ENCODE measurements at regions not wholly inside any gene's neighbourhood (a gene's known extent, or its start where the extent isn't known, plus 50 kb on each side); places are given as distances from the start of the nearest gene placed in this dataset.

DNA sequence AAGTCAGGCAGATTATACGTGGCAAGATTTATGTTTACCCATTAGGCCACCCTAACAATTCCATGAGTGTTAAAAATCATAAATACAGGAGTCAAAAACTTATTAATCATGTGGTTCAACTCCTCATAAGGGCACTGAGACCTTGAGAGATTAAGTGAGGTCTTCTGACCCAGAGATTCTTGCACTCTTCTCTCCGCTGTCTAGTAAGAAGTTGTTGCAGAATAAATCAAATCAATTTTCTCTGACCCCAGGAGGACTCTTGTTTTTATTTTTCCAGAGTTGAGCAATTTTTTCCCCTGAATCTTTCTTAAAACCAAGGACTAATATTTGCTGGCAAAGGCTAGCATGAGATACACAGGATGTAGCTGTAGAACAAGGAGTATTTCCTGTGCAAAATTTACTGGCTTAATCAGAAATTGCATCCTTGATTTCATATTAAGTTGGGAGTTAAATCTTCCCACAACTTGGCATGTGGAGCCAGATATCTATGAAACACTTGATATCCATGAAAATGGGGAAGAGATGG is 90.9 kb upstream of the PTHLH start:
- Histone ChIP-seq H4K91ac (ENCODE audit: insufficient read length, low read depth, low read length) (no peak overlapping the region), H3K23me2 (ENCODE audit: insufficient read length, low read depth, low read length, poor library complexity, severe bottlenecking) (no peaks in the 10 kb centered on the region), H2AK5ac (ENCODE audit: insufficient read length, low read length) (no peak overlapping the region), H3K4me1 (ENCODE audit: insufficient read depth, low read length) (no peaks in the 10 kb centered on the region), H3K79me2 (ENCODE audit: insufficient read depth, low read length) (no peaks in the 10 kb centered on the region), H3K18ac (ENCODE audit: insufficient read length, low read depth, low read length) (no peak overlapping the region), H3T11ph (ENCODE audit: low read length) (no peak overlapping the region), H3K23ac (ENCODE audit: insufficient read length, low read depth, low read length) (no peak overlapping the region), H3K4me2 (ENCODE audit: insufficient read depth, insufficient read length, low read length) (no peak overlapping the region), H3K56ac (ENCODE audit: insufficient read length, low read depth, low read length) (no peak overlapping the region), H4K5ac (ENCODE audit: insufficient read length, low read depth, low read length) (no peak overlapping the region), H3K9ac (ENCODE audit: extremely low read depth, insufficient read length, low read length) (no peak overlapping the region), H3K9me3 (ENCODE audit: control insufficient read depth, low read depth, low read length) (no peaks in the 10 kb centered on the region), H2AFZ (ENCODE audit: low read length) (no peak overlapping the region), H4K8ac (replicated peaks; ENCODE audit: insufficient read length, low read depth, low read length) (no peak overlapping the region), H3K4ac (ENCODE audit: low read depth, low read length) (no peak overlapping the region), H2BK12ac (ENCODE audit: insufficient read length, low read depth, low read length) (no peak overlapping the region), H2BK5ac (ENCODE audit: insufficient read length, low read length) (no peak overlapping the region), H2BK20ac (ENCODE audit: low read depth, low read length, poor library complexity, severe bottlenecking) (no peak overlapping the region), H3K27me3 (ENCODE audit: insufficient read depth, low read length) (no peaks in the 10 kb centered on the region), H2BK15ac (ENCODE audit: low read depth, low read length) (no peak overlapping the region), H3K14ac (ENCODE audit: insufficient read depth, low read length) (no peak overlapping the region), H4K20me1 (ENCODE audit: control insufficient read depth, insufficient read depth, insufficient read length) (no peaks in the 10 kb centered on the region), H2BK120ac (ENCODE audit: low read depth, low read length, poor library complexity, severe bottlenecking) (no peak overlapping the region), H3K27ac (ENCODE audit: insufficient read length, low read depth, low read length) (no peak overlapping the region), H3K79me1 (ENCODE audit: insufficient read depth, low read depth, low read length, poor library complexity, severe bottlenecking) (no peaks in the 10 kb centered on the region)
- no CpG with 5 or more reads among the region's 2 CpGs for WGBS (ENCODE audit: extremely low coverage, insufficient read length, low lambda C conversion rate)
- H3K9me3 Mint-ChIP-seq: no peaks in the 10 kb centered on the region
- H3K4me1 Mint-ChIP-seq: peaks cover 0 to 4% of the 10 kb centered on the region in 2 experiments; a peak in 2 of 4 replicates
- H3K4me3 Mint-ChIP-seq: no peak overlapping the region
- H3K27me3 Mint-ChIP-seq (ENCODE audit: low read depth): no peaks in the 10 kb centered on the region
- no peak for DNase-seq
- no peaks in the 10 kb centered on the region for H3K36me3 Mint-ChIP-seq (ENCODE audit: insufficient read depth in 1 of 3, low read depth in 3 of 3)
- no peak overlapping the region for H3K27ac Mint-ChIP-seq
- TF ChIP-seq, protein P1, sequence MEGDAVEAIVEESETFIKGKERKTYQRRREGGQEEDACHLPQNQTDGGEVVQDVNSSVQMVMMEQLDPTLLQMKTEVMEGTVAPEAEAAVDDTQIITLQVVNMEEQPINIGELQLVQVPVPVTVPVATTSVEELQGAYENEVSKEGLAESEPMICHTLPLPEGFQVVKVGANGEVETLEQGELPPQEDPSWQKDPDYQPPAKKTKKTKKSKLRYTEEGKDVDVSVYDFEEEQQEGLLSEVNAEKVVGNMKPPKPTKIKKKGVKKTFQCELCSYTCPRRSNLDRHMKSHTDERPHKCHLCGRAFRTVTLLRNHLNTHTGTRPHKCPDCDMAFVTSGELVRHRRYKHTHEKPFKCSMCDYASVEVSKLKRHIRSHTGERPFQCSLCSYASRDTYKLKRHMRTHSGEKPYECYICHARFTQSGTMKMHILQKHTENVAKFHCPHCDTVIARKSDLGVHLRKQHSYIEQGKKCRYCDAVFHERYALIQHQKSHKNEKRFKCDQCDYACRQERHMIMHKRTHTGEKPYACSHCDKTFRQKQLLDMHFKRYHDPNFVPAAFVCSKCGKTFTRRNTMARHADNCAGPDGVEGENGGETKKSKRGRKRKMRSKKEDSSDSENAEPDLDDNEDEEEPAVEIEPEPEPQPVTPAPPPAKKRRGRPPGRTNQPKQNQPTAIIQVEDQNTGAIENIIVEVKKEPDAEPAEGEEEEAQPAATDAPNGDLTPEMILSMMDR (conservative IDR thresholded peaks at IDR 0.05): no peak

All from H9 (cell line).